GM23338 (cell line): ENCODE measurements at regions not wholly inside any gene's neighbourhood (a gene's known extent, or its start where the extent isn't known, plus 50 kb on each side); places are given as distances from the start of the nearest gene placed in this dataset.

Experiments
- ATAC-seq: fragments of 200-7000 bp; cut with Tn5 transposase; 3 replicates; pipeline ENCODE4 v1.9.1; 2020
- DNase-seq: peaks from one replicate; pipeline ENCODE4 v3.0.0-alpha.2; 2015; ENCODE audit warnings: low spot score
- H2AFZ ChIP-seq: fragments of 200-600 bp; sonication (generic); 2 replicates; pipeline ENCODE4 v1.8.0; 2016; ENCODE audit warnings: antibody characterized with exemption, mild to moderate bottlenecking, moderate library complexity
- H3F3A ChIP-seq: fragments of 200-600 bp; sonication (generic); replicated peaks from 2 replicates; pipeline ENCODE4 v1.8.0; 2017; ENCODE audit warnings: antibody characterized with exemption, mixed run types, low read depth
- H3K27ac ChIP-seq: fragments of 200-600 bp; sonication (generic); 2 replicates; pipeline ENCODE4 v1.6.1; 2016; ENCODE audit warnings: low read depth
- H3K27me3 ChIP-seq: fragments of 200-600 bp; sonication (generic); 2 replicates; pipeline ENCODE4 v1.8.0; 2016; ENCODE audit warnings: mild to moderate bottlenecking, mixed run types, moderate library complexity; ENCODE audit not compliant: insufficient read depth
- H3K36me3 ChIP-seq: fragments of 200-600 bp; sonication (generic); 2 replicates; pipeline ENCODE4 v1.8.0; 2016; ENCODE audit warnings: mild to moderate bottlenecking; ENCODE audit not compliant: insufficient read depth
- H3K4me1 ChIP-seq: fragments of 200-600 bp; sonication (generic); 2 replicates; pipeline ENCODE4 v1.8.0; 2016; ENCODE audit warnings: mild to moderate bottlenecking, moderate library complexity; ENCODE audit not compliant: insufficient read depth
- H3K4me2 ChIP-seq: fragments of 200-600 bp; sonication (generic); 2 replicates; pipeline ENCODE4 v1.7.1; 2017; ENCODE audit warnings: mixed run types
- H3K4me3 ChIP-seq: fragments of 200-600 bp; sonication (generic); 2 replicates; pipeline ENCODE4 v1.6.1; 2016; ENCODE audit warnings: mixed run types
- H3K79me2 ChIP-seq: fragments of 200-600 bp; sonication (generic); replicated peaks from 2 replicates; pipeline ENCODE4 v1.8.0; 2017; ENCODE audit warnings: mild to moderate bottlenecking; ENCODE audit not compliant: insufficient read depth
- H3K9me2 ChIP-seq: fragments of 200-600 bp; sonication (generic); 2 replicates; pipeline ENCODE4 v1.8.0; 2017; ENCODE audit not compliant: insufficient read depth
- H4K20me1 ChIP-seq: fragments of 200-600 bp; sonication (generic); replicated peaks from 2 replicates; pipeline ENCODE4 v1.8.0; 2017; ENCODE audit warnings: mild to moderate bottlenecking; ENCODE audit not compliant: insufficient read depth
- H3K27ac Mint-ChIP-seq: 2 replicates; pipeline ENCODE4 v1.8.0; 2020; ENCODE audit warnings: inconsistent platforms, mild to moderate bottlenecking, moderate library complexity, mixed read lengths
- H3K27me3 Mint-ChIP-seq: 3 replicates; pipeline ENCODE4 v1.8.0; 2022; ENCODE audit warnings: low read depth, mild to moderate bottlenecking, moderate library complexity, mixed read lengths, inconsistent platforms; ENCODE audit not compliant: insufficient read depth, poor library complexity
- H3K36me3 Mint-ChIP-seq: 3 replicates; pipeline ENCODE4 v1.8.0; 2021; ENCODE audit warnings: low read depth, mild to moderate bottlenecking, inconsistent platforms, moderate library complexity, mixed read lengths
- H3K4me1 Mint-ChIP-seq: 3 replicates; pipeline ENCODE4 v1.8.0; 2020; ENCODE audit warnings: mild to moderate bottlenecking, inconsistent platforms, mixed read lengths
- H3K4me3 Mint-ChIP-seq: 3 replicates; pipeline ENCODE4 v1.8.0; 2021; ENCODE audit warnings: moderate library complexity, mild to moderate bottlenecking, inconsistent platforms, mixed read lengths
- H3K9me3 Mint-ChIP-seq: 3 replicates; pipeline ENCODE4 v1.8.0; 2020; ENCODE audit warnings: moderate library complexity, mild to moderate bottlenecking, inconsistent platforms, mixed read lengths
- CREB1 ChIP-seq: fragments of 250-450 bp; sonication (Bioruptor Pico); IDR thresholded peaks from 2 replicates; pipeline ENCODE4 v1.5.0; 2020; ENCODE audit warnings: low read depth, mild to moderate bottlenecking, moderate library complexity
- ETS1 ChIP-seq: IDR thresholded peaks from 2 replicates; pipeline ENCODE4 v1.6.1; 2016; ENCODE audit warnings: antibody characterized with exemption
- EZH2 ChIP-seq: fragments of 200-600 bp; sonication (generic); IDR thresholded peaks from one replicate; pipeline ENCODE4 v1.8.0; 2017; ENCODE audit warnings: antibody characterized with exemption, mild to moderate bottlenecking, low read depth; ENCODE audit not compliant: unreplicated experiment
- EZH2phosphoT487 ChIP-seq: fragments of 200-600 bp; sonication (generic); IDR thresholded peaks from one replicate; pipeline ENCODE4 v1.8.1; 2018; ENCODE audit warnings: antibody characterized with exemption; ENCODE audit not compliant: unreplicated experiment
- NANOG ChIP-seq: IDR thresholded peaks from 2 replicates; pipeline ENCODE4 v1.6.1; 2016; ENCODE audit warnings: antibody characterized with exemption, borderline replicate concordance
- POLR2AphosphoS5 ChIP-seq: IDR thresholded peaks from 2 replicates; pipeline ENCODE4 v1.6.1; 2016; ENCODE audit warnings: antibody characterized with exemption, low read depth
- REST ChIP-seq: IDR thresholded peaks from one replicate; pipeline ENCODE4 v1.6.1; 2018; ENCODE audit warnings: antibody characterized with exemption; ENCODE audit not compliant: unreplicated experiment
- STAT1 ChIP-seq: IDR thresholded peaks from one replicate; pipeline ENCODE4 v1.6.1; 2016; ENCODE audit warnings: antibody characterized with exemption; ENCODE audit not compliant: unreplicated experiment
- ZNF114 ChIP-seq: fragments of 250-450 bp; sonication (Bioruptor Pico); IDR thresholded peaks from 2 replicates; pipeline ENCODE4 v1.5.0; 2020; ENCODE audit warnings: mild to moderate bottlenecking, moderate library complexity
- ZNF331 ChIP-seq: fragments of 250-450 bp; sonication (Bioruptor Pico); IDR thresholded peaks from 2 replicates; pipeline ENCODE4 v1.5.0; 2020; ENCODE audit warnings: low read depth, mild to moderate bottlenecking, moderate library complexity
- TF ChIP-seq, protein P1 (sequence below), 2 experiments: fragments of 200-600 bp in 1 of 2; sonication (generic) in 1 of 2; conservative IDR thresholded peaks; 2 replicates each; pipeline versions ENCODE4 v1.5.1 to v1.6.1; 2016 to 2017; ENCODE audit warnings: antibody characterized with exemption in 2 of 2, low read depth in 2 of 2, mild to moderate bottlenecking in 2 of 2, moderate library complexity in 1 of 2

DNA sequence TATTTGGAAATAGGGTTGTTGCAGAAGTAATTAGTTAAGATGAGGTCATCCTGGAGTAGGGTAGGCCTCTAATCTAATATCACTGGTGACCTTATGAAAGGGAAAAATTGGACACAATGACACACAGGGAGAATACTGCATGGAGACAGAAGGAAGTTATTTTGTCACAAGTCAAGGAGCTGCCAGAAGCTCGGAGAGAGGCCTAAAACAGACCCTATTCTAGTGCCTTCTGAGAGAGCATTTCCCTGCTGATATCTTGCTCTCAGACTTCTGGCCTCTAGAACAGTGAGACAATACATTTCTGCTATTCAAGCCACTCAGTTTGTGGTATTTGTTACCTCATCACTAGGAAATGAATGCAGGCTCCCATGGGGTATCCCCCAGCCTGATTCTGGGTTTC lies 332.9 kb downstream of the CSNK1G3 start:
- no peak overlapping the region for H2AFZ ChIP-seq
- Mint-ChIP-seq H3K27me3 (peaks cover 2% of the 10 kb centered on the region), H3K4me1 (peaks cover 4% of the 10 kb centered on the region; the same call in 1 of the 3 replicates), H3K4me3 (no peak overlapping the region), H3K36me3 (no peaks in the 10 kb centered on the region; the same call in 2 of the 3 replicates), H3K9me3 (peaks cover 7% of the 10 kb centered on the region; the same call in 2 of the 3 replicates), H3K27ac (0 out of 2 replicates have a peak overlapping the region, but pooled peaks have one; percentile 33)
- no peak overlapping the region for H3K4me3 ChIP-seq
- DNase-seq (no peak), ATAC-seq (no peak)
- no peaks in the 10 kb centered on the region for H3F3A ChIP-seq
- H3K27me3 ChIP-seq = no peaks in the 10 kb centered on the region
- H3K4me2 ChIP-seq = no peak overlapping the region
- H4K20me1 ChIP-seq = no peaks in the 10 kb centered on the region
- TF ChIP-seq POLR2AphosphoS5 (no peak), EZH2 (no peak), STAT1 (no peak), ZNF331 (CRISPR knock-in tag) (no peak), NANOG (no peak), REST (no peak), EZH2phosphoT487 (no peak), CREB1 (no peak), ZNF114 (CRISPR knock-in tag) (no peak), ETS1 (no peak)
- TF ChIP-seq, protein P1, sequence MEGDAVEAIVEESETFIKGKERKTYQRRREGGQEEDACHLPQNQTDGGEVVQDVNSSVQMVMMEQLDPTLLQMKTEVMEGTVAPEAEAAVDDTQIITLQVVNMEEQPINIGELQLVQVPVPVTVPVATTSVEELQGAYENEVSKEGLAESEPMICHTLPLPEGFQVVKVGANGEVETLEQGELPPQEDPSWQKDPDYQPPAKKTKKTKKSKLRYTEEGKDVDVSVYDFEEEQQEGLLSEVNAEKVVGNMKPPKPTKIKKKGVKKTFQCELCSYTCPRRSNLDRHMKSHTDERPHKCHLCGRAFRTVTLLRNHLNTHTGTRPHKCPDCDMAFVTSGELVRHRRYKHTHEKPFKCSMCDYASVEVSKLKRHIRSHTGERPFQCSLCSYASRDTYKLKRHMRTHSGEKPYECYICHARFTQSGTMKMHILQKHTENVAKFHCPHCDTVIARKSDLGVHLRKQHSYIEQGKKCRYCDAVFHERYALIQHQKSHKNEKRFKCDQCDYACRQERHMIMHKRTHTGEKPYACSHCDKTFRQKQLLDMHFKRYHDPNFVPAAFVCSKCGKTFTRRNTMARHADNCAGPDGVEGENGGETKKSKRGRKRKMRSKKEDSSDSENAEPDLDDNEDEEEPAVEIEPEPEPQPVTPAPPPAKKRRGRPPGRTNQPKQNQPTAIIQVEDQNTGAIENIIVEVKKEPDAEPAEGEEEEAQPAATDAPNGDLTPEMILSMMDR (conservative IDR thresholded peaks at IDR 0.05; ENCODE audit: low read depth in 2 of 2) = no peak
- H3K79me2 ChIP-seq = no peaks in the 10 kb centered on the region
- no peak overlapping the region for H3K27ac ChIP-seq
- no peaks in the 10 kb centered on the region for H3K36me3 ChIP-seq
- H3K9me2 ChIP-seq = peaks cover 6% of the 10 kb centered on the region; the same call in 1 of the 2 replicates
- H3K4me1 ChIP-seq = no peaks in the 10 kb centered on the region
